ENCODE measurements at regions not wholly inside any gene's neighbourhood (a gene's known extent, or its start where the extent isn't known, plus 50 kb on each side); places are given as distances from the start of the nearest gene placed in this dataset.

DNA sequence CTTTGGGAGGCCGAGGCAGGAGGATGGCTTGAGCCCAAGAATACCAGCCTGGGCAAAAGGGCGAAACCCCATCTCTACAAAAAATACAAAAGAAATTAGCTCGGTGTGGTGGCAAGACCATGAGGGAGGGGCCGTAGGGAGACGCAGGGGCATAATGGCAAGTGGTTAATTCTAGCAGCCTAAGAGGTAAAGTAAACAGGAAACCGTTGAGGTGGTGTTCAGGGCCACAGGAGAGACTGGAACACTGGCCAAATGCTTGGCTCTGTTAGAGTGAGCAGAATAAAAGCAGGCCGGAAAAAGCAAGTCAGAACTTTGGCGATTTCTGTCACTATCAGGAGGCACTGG, 89.2 kb downstream of the RIPK4 start:
- DNase-seq (ENCODE audit: low read depth): no peak
- no peak overlapping the region; the same call in 1 of the 2 replicates for H3K4me3 ChIP-seq (ENCODE audit: low read depth, low read length)
- TF ChIP-seq, protein P1, sequence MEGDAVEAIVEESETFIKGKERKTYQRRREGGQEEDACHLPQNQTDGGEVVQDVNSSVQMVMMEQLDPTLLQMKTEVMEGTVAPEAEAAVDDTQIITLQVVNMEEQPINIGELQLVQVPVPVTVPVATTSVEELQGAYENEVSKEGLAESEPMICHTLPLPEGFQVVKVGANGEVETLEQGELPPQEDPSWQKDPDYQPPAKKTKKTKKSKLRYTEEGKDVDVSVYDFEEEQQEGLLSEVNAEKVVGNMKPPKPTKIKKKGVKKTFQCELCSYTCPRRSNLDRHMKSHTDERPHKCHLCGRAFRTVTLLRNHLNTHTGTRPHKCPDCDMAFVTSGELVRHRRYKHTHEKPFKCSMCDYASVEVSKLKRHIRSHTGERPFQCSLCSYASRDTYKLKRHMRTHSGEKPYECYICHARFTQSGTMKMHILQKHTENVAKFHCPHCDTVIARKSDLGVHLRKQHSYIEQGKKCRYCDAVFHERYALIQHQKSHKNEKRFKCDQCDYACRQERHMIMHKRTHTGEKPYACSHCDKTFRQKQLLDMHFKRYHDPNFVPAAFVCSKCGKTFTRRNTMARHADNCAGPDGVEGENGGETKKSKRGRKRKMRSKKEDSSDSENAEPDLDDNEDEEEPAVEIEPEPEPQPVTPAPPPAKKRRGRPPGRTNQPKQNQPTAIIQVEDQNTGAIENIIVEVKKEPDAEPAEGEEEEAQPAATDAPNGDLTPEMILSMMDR (IDR thresholded peaks at IDR 0.05; ENCODE audit: control insufficient read depth, extremely low read depth, insufficient read depth): no peak

DNA sequence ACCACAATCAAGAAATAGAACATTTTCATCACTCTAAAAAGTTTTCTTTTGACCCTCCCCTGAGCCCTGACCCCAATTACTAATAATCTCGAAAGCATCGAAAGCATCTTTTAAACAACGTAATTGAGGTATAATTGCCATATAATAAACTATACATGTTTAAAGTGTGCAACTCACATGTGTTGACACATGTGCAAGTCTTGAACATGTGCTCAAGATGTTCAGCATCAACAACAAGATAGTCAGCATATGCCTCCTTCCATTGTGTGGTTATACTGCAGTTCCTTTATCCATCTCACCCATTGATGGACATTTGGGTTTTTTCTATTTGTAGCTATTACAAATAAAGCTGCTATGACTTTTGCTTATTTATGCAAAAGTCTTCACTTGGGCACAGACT, 90.7 kb downstream of the RIPK4 start:
- TF ChIP-seq, protein P1 (IDR thresholded peaks at IDR 0.05; ENCODE audit: control insufficient read depth, extremely low read depth, insufficient read depth): no peak
- DNase-seq (ENCODE audit: low read depth): no peak

DNA sequence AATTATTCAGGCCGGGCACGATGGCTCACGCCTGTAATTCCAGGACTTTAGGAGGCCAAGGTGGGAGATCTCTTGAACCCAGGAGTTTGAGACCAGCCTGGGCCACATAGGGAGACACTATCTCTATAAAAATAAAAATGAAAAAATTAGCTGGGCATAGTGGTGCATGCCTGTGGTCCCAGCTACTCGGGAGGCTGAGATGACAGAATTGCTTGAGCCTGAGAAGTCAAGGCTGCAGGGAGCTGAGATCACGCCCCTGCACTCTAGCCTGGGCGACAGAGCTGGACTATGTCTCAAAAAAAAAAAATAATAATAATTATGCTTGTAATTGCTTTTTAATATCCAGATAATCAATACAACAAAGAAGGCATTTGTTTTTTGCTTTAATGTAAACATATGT, 91.3 kb downstream of the RIPK4 start:
- no peak for DNase-seq (ENCODE audit: low read depth)
- TF ChIP-seq, protein P1 (IDR thresholded peaks at IDR 0.05; ENCODE audit: control insufficient read depth, extremely low read depth, insufficient read depth): no peak

More for the DNA sequence above, 90.7 kb downstream of the RIPK4 start:
- no peak overlapping the region for H3K4me3 ChIP-seq (ENCODE audit: low read depth, low read length)

DNA sequence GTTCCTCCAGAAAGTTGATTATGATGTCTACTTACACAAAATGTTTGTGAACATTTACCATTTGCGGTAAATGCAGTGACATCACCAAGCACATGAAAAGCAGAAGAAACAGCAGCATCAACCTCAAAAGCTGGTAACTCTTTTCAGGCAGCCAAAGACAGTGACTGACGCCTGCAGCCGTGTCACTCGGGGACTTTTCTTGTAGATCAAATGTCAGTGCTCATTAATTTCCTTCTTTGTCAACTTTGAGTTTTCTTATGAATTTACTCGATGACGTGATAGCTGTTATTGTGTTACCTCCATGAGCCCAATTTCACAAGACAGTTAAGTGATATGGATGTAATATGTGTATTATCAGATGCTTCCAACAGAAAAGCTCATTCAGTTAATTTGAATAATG, 92.5 kb downstream of the RIPK4 start:
- no peak overlapping the region for H3K4me3 ChIP-seq (ENCODE audit: low read depth, low read length)
- no peak for DNase-seq (ENCODE audit: low read depth)
- TF ChIP-seq, protein P1 (IDR thresholded peaks at IDR 0.05; ENCODE audit: control insufficient read depth, extremely low read depth, insufficient read depth): no peak

More for the DNA sequence above, 91.3 kb downstream of the RIPK4 start:
- no peak overlapping the region for H3K4me3 ChIP-seq (ENCODE audit: low read depth, low read length)

DNA sequence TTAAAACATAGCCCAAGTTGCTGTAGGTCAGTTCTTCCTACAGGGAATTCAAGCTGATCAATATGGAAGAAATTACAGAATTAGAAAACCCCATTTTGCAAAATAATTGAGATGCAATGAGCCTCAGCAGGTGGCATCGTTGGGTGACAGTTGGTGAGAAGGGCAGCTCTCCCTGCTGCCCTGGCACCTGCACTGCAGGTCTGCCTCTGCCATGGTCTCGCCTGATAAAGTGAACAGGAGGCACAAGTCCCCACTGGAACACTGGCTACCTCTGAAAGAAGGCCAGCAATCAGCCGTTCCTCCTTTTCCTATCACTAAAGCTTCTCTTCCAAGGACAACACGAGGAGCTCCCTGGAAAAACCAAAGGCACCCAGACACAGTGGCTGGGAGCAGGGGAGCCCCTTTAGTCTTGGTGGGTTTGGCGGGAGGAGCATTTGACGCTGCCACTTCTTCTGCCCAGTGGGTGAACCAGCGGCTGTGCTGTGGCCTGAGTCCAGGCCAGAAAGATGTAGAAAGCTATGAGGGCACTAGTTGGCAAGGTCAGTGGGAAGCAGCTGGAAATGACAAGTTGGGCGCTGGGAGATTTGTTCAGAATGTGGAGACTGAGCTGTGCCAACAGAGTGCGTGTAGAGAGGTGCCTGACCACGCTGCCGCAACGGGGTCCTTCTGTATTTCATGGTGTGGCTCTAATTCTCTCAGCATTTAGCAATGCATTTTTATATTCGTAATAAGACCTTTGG, 93.1 kb downstream of the RIPK4 start:
- TF ChIP-seq, protein P1 (IDR thresholded peaks at IDR 0.05; ENCODE audit: control insufficient read depth, extremely low read depth, insufficient read depth): no peak
- DNase-seq (ENCODE audit: low read depth): no peak
- no peak overlapping the region for H3K4me3 ChIP-seq (ENCODE audit: low read depth, low read length)

DNA sequence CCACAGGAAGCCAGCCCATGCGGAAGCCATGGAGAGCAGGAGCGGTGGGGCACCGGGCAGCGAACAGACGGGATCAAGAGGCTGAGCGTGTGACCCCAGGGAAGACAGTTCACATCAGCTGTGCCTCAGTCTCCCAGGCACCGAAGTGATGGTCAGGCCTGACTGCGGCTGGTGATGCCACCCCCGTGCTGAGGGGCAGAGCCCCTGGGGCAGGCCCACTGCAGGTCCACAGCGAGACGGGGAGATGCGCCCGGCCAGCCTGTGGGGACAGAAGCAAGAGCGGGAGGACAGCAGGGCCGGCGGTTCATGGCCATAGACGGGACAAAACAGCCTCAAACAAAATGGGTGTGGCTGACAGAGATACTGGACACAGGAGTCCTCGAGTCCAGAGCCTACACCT, 93.8 kb downstream of the RIPK4 start:
- DNase-seq (ENCODE audit: low read depth): no peak
- H3K4me3 ChIP-seq (ENCODE audit: low read depth, low read length): no peak overlapping the region
- TF ChIP-seq, protein P1 (IDR thresholded peaks at IDR 0.05; ENCODE audit: control insufficient read depth, extremely low read depth, insufficient read depth): no peak

DNA sequence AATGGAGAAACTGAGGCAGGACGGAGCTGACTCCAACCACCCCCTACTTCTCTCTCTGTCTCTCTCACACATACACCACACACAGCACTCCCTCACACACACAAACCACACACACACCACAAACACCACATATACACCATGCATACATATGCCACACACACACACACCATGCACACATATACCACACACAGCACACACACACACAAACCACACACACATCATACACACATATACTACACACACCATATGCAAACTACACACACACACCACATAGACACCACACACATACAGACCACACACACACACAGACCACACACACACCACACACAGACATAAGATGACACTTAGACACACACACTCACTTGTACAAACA, 94.3 kb downstream of the RIPK4 start:
- no peak overlapping the region for H3K4me3 ChIP-seq (ENCODE audit: low read depth, low read length)
- no peak for DNase-seq (ENCODE audit: low read depth)
- TF ChIP-seq, protein P1 (IDR thresholded peaks at IDR 0.05; ENCODE audit: control insufficient read depth, extremely low read depth, insufficient read depth): no peak

All from LNCaP clone FGC (cell line).